Endodermal cell (in vitro differentiated cells): ENCODE measurements at regions not wholly inside any gene's neighbourhood (a gene's known extent, or its start where the extent isn't known, plus 50 kb on each side); places are given as distances from the start of the nearest gene placed in this dataset.

Source experiments
- DNase-seq: peaks from one replicate; pipeline ENCODE4 v3.0.0-alpha.2; 2017
- H3K27ac ChIP-seq: 2 replicates; pipeline ENCODE4 v1.5.1; 2013; ENCODE audit warnings: mild to moderate bottlenecking, low read depth, low read length, moderate library complexity
- H3K27me3 ChIP-seq: 2 replicates; pipeline ENCODE4 v1.6.1; 2013; ENCODE audit warnings: mild to moderate bottlenecking, low read length, moderate library complexity; ENCODE audit not compliant: insufficient read depth, control insufficient read depth, poor library complexity, severe bottlenecking
- H3K36me3 ChIP-seq: 2 replicates; pipeline ENCODE4 v1.7.0; 2013; ENCODE audit warnings: mild to moderate bottlenecking, low read length, moderate library complexity; ENCODE audit not compliant: control insufficient read depth, insufficient read depth
- H3K4me1 ChIP-seq: one replicate; pipeline ENCODE4 v1.7.0; 2013; ENCODE audit warnings: low read length; ENCODE audit not compliant: control insufficient read depth, insufficient read depth
- H3K4me3 ChIP-seq: 2 replicates; pipeline ENCODE4 v1.5.1; 2013; ENCODE audit warnings: mild to moderate bottlenecking, low read length, moderate library complexity
- H3K9ac ChIP-seq: 2 replicates; pipeline ENCODE4 v1.6.1; 2013; ENCODE audit warnings: mild to moderate bottlenecking, low read length, moderate library complexity; ENCODE audit not compliant: poor library complexity, severe bottlenecking; ENCODE audit errors: extremely low read depth
- H3K9me3 ChIP-seq: 2 replicates; pipeline ENCODE4 v1.6.1; 2013; ENCODE audit warnings: mild to moderate bottlenecking, low read length, moderate library complexity; ENCODE audit not compliant: control insufficient read depth
- H3K27ac Mint-ChIP-seq: 2 replicates; pipeline ENCODE4 v1.8.0; 2020; ENCODE audit warnings: mixed read lengths
- H3K27me3 Mint-ChIP-seq: 2 replicates; pipeline ENCODE4 v1.8.0; 2021; ENCODE audit warnings: mild to moderate bottlenecking, mixed read lengths; ENCODE audit not compliant: insufficient read depth
- H3K36me3 Mint-ChIP-seq: 2 replicates; pipeline ENCODE4 v1.8.0; 2020; ENCODE audit warnings: low read depth, mixed read lengths
- H3K4me1 Mint-ChIP-seq: 2 replicates; pipeline ENCODE4 v1.8.0; 2020; ENCODE audit warnings: mixed read lengths
- H3K4me3 Mint-ChIP-seq: 2 replicates; pipeline ENCODE4 v1.8.0; 2020; ENCODE audit warnings: mild to moderate bottlenecking, moderate library complexity, mixed read lengths
- H3K9me3 Mint-ChIP-seq: 2 replicates; pipeline ENCODE4 v1.8.0; 2020; ENCODE audit warnings: mild to moderate bottlenecking, mixed read lengths
- CTCF ChIP-seq: fragments of 200-600 bp; sonication (generic); conservative IDR thresholded peaks from 2 replicates; pipeline ENCODE4 v1.5.0; 2021; ENCODE audit warnings: antibody characterized with exemption, mild to moderate bottlenecking
- WGBS, 2 experiments: methylation state at CpG; one replicate each; pipeline versions ENCODE4 v1.1.5 to v1.1.7; 2013; ENCODE audit warnings: missing lambda C conversion rate in 2 of 2, mixed read lengths in 1 of 2; ENCODE audit not compliant: insufficient coverage in 1 of 2, insufficient read length in 1 of 2; 5-methylcytosine and 5-hydroxymethylcytosine counted together

GRCh38 chr15:95563634-95564033 is 766.9 kb upstream of the NR2F2 start:
- H3K27ac Mint-ChIP-seq, result no peak overlapping the region
- DNase-seq, result no peak
- Histone ChIP-seq H3K27ac (no peak overlapping the region), H3K36me3 (no peaks in the 10 kb centered on the region), H3K27me3 (no peaks in the 10 kb centered on the region), H3K4me3 (no peak overlapping the region), H3K9me3 (no peaks in the 10 kb centered on the region), H3K4me1 (no peaks in the 10 kb centered on the region), H3K9ac (no peak overlapping the region)
- no peak for TF ChIP-seq CTCF
- H3K27me3 Mint-ChIP-seq, result no peaks in the 10 kb centered on the region
- no peaks in the 10 kb centered on the region for H3K9me3 Mint-ChIP-seq
- H3K36me3 Mint-ChIP-seq, result no peaks in the 10 kb centered on the region
- H3K4me3 Mint-ChIP-seq, result no peak overlapping the region
- no peaks in the 10 kb centered on the region for H3K4me1 Mint-ChIP-seq
- 89 to 98% methylated on average over 1 to 5 of the region's 5 CpGs for WGBS, 2 experiments

DNA sequence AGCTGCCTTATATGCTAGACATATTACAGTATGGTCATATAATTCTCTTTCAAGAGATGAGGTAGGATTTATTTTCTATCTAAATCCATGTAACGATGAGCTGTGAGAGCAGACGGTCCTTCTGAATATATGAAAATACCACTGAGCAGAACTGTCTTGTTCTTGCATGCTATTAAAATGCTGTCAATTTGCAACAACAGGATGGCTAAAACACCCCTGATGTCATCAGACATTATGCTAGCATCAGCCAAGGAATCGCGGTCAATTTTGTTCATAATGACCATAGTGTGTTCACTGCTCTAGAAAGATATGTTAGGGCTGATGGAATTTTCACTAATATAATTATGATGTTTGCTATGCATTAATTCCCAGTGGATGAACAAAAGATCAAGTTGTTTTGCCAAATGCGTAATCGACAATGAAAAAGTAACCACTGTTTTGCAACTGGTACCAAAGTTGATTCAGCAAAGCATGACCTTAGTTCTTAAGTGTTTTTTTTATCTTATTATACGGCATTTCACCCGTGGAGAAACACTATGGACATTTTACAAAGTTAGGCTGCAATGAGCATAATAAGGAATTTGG is 765.4 kb upstream of the NR2F2 start:
- Histone ChIP-seq H3K27ac (no peak overlapping the region), H3K9ac (no peak overlapping the region), H3K4me3 (no peak overlapping the region), H3K27me3 (no peaks in the 10 kb centered on the region), H3K4me1 (no peaks in the 10 kb centered on the region), H3K9me3 (no peaks in the 10 kb centered on the region), H3K36me3 (no peaks in the 10 kb centered on the region)
- WGBS, 2 experiments, result 97 to 98% methylated on average over 6 to 8 of the region's 8 CpGs
- no peaks in the 10 kb centered on the region for H3K27me3 Mint-ChIP-seq
- no peaks in the 10 kb centered on the region for H3K4me1 Mint-ChIP-seq
- no peak for DNase-seq
- no peak overlapping the region for H3K27ac Mint-ChIP-seq
- no peak overlapping the region for H3K4me3 Mint-ChIP-seq
- H3K36me3 Mint-ChIP-seq, result no peaks in the 10 kb centered on the region
- no peaks in the 10 kb centered on the region for H3K9me3 Mint-ChIP-seq
- no peak for TF ChIP-seq CTCF

DNA sequence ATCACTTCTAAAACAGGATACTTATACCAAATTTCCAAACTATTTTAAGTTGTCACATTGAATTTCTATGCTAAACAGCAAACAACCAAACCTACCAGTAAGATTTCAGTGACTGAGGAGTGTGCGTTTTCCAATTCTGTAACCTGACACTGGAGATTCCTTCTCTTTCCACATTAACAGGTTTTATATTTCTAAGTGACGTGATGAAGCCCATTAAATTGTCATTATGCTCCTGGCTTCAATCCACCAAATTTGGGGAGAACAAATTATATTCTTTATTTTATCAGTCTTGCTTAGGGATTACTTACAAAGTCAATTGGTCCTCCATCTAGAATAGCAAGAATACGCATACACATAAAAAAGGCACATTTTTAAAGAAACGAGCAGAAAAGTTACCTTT is 764.8 kb upstream of the NR2F2 start:
- Histone ChIP-seq H3K4me3 (no peak overlapping the region), H3K4me1 (no peaks in the 10 kb centered on the region), H3K36me3 (no peaks in the 10 kb centered on the region), H3K9ac (no peak overlapping the region), H3K9me3 (no peaks in the 10 kb centered on the region), H3K27ac (no peak overlapping the region), H3K27me3 (no peaks in the 10 kb centered on the region)
- no peaks in the 10 kb centered on the region for H3K36me3 Mint-ChIP-seq
- 85 to 94% methylated on average over 4 of the region's 4 CpGs for WGBS, 2 experiments
- no peaks in the 10 kb centered on the region for H3K9me3 Mint-ChIP-seq
- no peaks in the 10 kb centered on the region for H3K4me1 Mint-ChIP-seq
- no peak for TF ChIP-seq CTCF
- no peak overlapping the region for H3K27ac Mint-ChIP-seq
- no peaks in the 10 kb centered on the region for H3K27me3 Mint-ChIP-seq
- DNase-seq, result no peak
- no peak overlapping the region for H3K4me3 Mint-ChIP-seq
